Activated CD8-positive, alpha-beta memory T cell treated with anti-CD3 and anti-CD28 coated beads, Interleukin-2, amount 10 ng/mL, durations not matched to agents 7 days and 5 days (primary cell): ENCODE measurements at regions not wholly inside any gene's neighbourhood (a gene's known extent, or its start where the extent isn't known, plus 50 kb on each side); places are given as distances from the start of the nearest gene placed in this dataset.
"Not testable (repeated sequence)": the region's sequence is repeated elsewhere in the genome, so short reads cannot be mapped to it uniquely, and the experiment has no call there.

ENCODE experiments used
- ATAC-seq: fragments of 150-1000 bp; cut with Tn5 transposase; one replicate; pipeline ENCODE4 v1.10.0; 2021; ENCODE audit warnings: moderate library complexity
- CTCF ChIA-PET: fragments of 350-600 bp; sonication (Branson Sonifier 250); formaldehyde crosslinking; loops from one replicate; lab custom pipeline; 2021; ENCODE audit warnings: antibody characterized with exemption; lab: Charles Lee
- DNase-seq: peaks from one replicate; pipeline ENCODE4 v3.0.0-alpha.2; 2020
- H3K27ac Mint-ChIP-seq: one replicate; pipeline ENCODE4 v1.8.0; 2021; ENCODE audit warnings: mild to moderate bottlenecking, mixed read lengths
- H3K27me3 Mint-ChIP-seq: one replicate; pipeline ENCODE4 v1.8.0; 2021; ENCODE audit warnings: mixed read lengths
- H3K36me3 Mint-ChIP-seq: one replicate; pipeline ENCODE4 v1.8.0; 2021; ENCODE audit warnings: mild to moderate bottlenecking, mixed read lengths
- H3K4me1 Mint-ChIP-seq: one replicate; pipeline ENCODE4 v1.8.0; 2021; ENCODE audit warnings: mixed read lengths
- H3K4me3 Mint-ChIP-seq: one replicate; pipeline ENCODE4 v1.8.0; 2021; ENCODE audit warnings: mild to moderate bottlenecking, moderate library complexity, mixed read lengths
- H3K9me3 Mint-ChIP-seq: one replicate; pipeline ENCODE4 v1.8.0; 2022; ENCODE audit warnings: low read depth, mixed read lengths

- Mint-ChIP-seq H3K4me1 (no peaks in the 10 kb centered on the region), H3K4me3 (no peak overlapping the region), H3K9me3 (no peaks in the 10 kb centered on the region), H3K36me3 (no peaks in the 10 kb centered on the region), H3K27ac (no peak overlapping the region), H3K27me3 (no peaks in the 10 kb centered on the region)
- DNase-seq = no peak
- ATAC-seq = no peak
- CTCF ChIA-PET = no interaction called here
These were observed 130.6 kb upstream of the TOX3 start for GRCh38 chr16:52677501-52677900.

GRCh38 chr16:52676959-52677358, 130.0 kb upstream of the TOX3 start:
- no peaks in the 10 kb centered on the region for H3K27me3 Mint-ChIP-seq
- no peaks in the 10 kb centered on the region for H3K4me1 Mint-ChIP-seq
- H3K9me3 Mint-ChIP-seq = peaks cover 3% of the 10 kb centered on the region
- DNase-seq (no peak), ATAC-seq (no peak)
- CTCF ChIA-PET = no interaction called here
- no peaks in the 10 kb centered on the region for H3K36me3 Mint-ChIP-seq
- H3K4me3 Mint-ChIP-seq = no peak overlapping the region
- no peak overlapping the region for H3K27ac Mint-ChIP-seq

- Mint-ChIP-seq H3K27ac (no peak overlapping the region), H3K9me3 (peaks cover 3% of the 10 kb centered on the region), H3K4me3 (no peak overlapping the region), H3K4me1 (no peaks in the 10 kb centered on the region), H3K36me3 (no peaks in the 10 kb centered on the region), H3K27me3 (no peaks in the 10 kb centered on the region)
- no peak for DNase-seq
- ATAC-seq = no peak
- CTCF ChIA-PET = no interaction called here
These were observed 124.6 kb upstream of the TOX3 start for GRCh38 chr16:52671590-52671989.

GRCh38 chr16:52657924-52658323, 111.0 kb upstream of the TOX3 start:
- peaks cover 5% of the 10 kb centered on the region for H3K9me3 Mint-ChIP-seq
- CTCF ChIA-PET = no interaction called here

GRCh38 chr16:52655916-52656315, 109.0 kb upstream of the TOX3 start:
- ATAC-seq, CTCF ChIA-PET, H3K27ac Mint-ChIP-seq, H3K27me3 Mint-ChIP-seq, H3K4me3 Mint-ChIP-seq, H3K36me3 Mint-ChIP-seq, H3K9me3 Mint-ChIP-seq, DNase-seq, H3K4me1 Mint-ChIP-seq: not testable (repeated sequence)

More at GRCh38 chr16:52657924-52658323, 111.0 kb upstream of the TOX3 start:
- DNase-seq (no peak), ATAC-seq (no peak)
- Mint-ChIP-seq H3K27me3 (no peaks in the 10 kb centered on the region), H3K4me3 (no peak overlapping the region), H3K27ac (no peak overlapping the region), H3K36me3 (no peaks in the 10 kb centered on the region), H3K4me1 (no peaks in the 10 kb centered on the region)

- H3K4me1 Mint-ChIP-seq, ATAC-seq, H3K4me3 Mint-ChIP-seq, DNase-seq, H3K27ac Mint-ChIP-seq, H3K36me3 Mint-ChIP-seq, H3K27me3 Mint-ChIP-seq, H3K9me3 Mint-ChIP-seq, CTCF ChIA-PET: not testable (repeated sequence)
These were observed 108.2 kb upstream of the TOX3 start for GRCh38 chr16:52655156-52655555.

GRCh38 chr16:52652033-52652432, 105.1 kb upstream of the TOX3 start:
- Mint-ChIP-seq H3K4me1 (no peaks in the 10 kb centered on the region), H3K27me3 (no peaks in the 10 kb centered on the region), H3K9me3 (no peaks in the 10 kb centered on the region), H3K4me3 (no peak overlapping the region), H3K27ac (no peak overlapping the region), H3K36me3 (no peaks in the 10 kb centered on the region)
- CTCF ChIA-PET = no interaction called here
- ATAC-seq (no peak), DNase-seq (no peak)

GRCh38 chr16:52650789-52651188, 103.8 kb upstream of the TOX3 start:
- no peaks in the 10 kb centered on the region for H3K9me3 Mint-ChIP-seq
- no peaks in the 10 kb centered on the region for H3K27me3 Mint-ChIP-seq
- CTCF ChIA-PET = no interaction called here
- ATAC-seq (no peak), DNase-seq (no peak)
- H3K4me1 Mint-ChIP-seq = no peaks in the 10 kb centered on the region
- no peaks in the 10 kb centered on the region for H3K36me3 Mint-ChIP-seq
- H3K27ac Mint-ChIP-seq = no peak overlapping the region
- H3K4me3 Mint-ChIP-seq = no peak overlapping the region

- DNase-seq = no peak
- no peak for ATAC-seq
- no peaks in the 10 kb centered on the region for H3K36me3 Mint-ChIP-seq
- H3K27ac Mint-ChIP-seq = no peak overlapping the region
- CTCF ChIA-PET = no interaction called here
- H3K9me3 Mint-ChIP-seq = no peaks in the 10 kb centered on the region
- H3K4me3 Mint-ChIP-seq = no peak overlapping the region
- no peaks in the 10 kb centered on the region for H3K4me1 Mint-ChIP-seq
- no peaks in the 10 kb centered on the region for H3K27me3 Mint-ChIP-seq
These were observed 103.4 kb upstream of the TOX3 start for GRCh38 chr16:52650318-52650717.

- no peaks in the 10 kb centered on the region for H3K9me3 Mint-ChIP-seq
- ATAC-seq = no peak
- no peaks in the 10 kb centered on the region for H3K4me1 Mint-ChIP-seq
- H3K27ac Mint-ChIP-seq = no peak overlapping the region
- DNase-seq = no peak
- H3K4me3 Mint-ChIP-seq = no peak overlapping the region
- CTCF ChIA-PET = no interaction called here
- H3K27me3 Mint-ChIP-seq = no peaks in the 10 kb centered on the region
- no peaks in the 10 kb centered on the region for H3K36me3 Mint-ChIP-seq
These were observed 102.9 kb upstream of the TOX3 start for GRCh38 chr16:52649870-52650269.

- Mint-ChIP-seq H3K4me1 (no peaks in the 10 kb centered on the region), H3K27me3 (no peaks in the 10 kb centered on the region), H3K4me3 (no peak overlapping the region), H3K27ac (no peak overlapping the region), H3K36me3 (no peaks in the 10 kb centered on the region), H3K9me3 (no peaks in the 10 kb centered on the region)
- no peak for ATAC-seq
- DNase-seq = no peak
- CTCF ChIA-PET = no interaction called here
These were observed 100.6 kb upstream of the TOX3 start for GRCh38 chr16:52647588-52647987.

GRCh38 chr16:52643006-52643405, 96.1 kb upstream of the TOX3 start:
- Mint-ChIP-seq H3K4me1 (no peaks in the 10 kb centered on the region), H3K27ac (no peak overlapping the region), H3K27me3 (no peaks in the 10 kb centered on the region), H3K36me3 (no peaks in the 10 kb centered on the region), H3K4me3 (no peak overlapping the region), H3K9me3 (peaks cover 2% of the 10 kb centered on the region)
- ATAC-seq = no peak
- DNase-seq = no peak
- CTCF ChIA-PET = no interaction called here

GRCh38 chr16:52634528-52634927, 87.6 kb upstream of the TOX3 start:
- Mint-ChIP-seq H3K36me3 (no peaks in the 10 kb centered on the region), H3K4me3 (no peak overlapping the region), H3K27me3 (no peaks in the 10 kb centered on the region), H3K9me3 (peaks cover 7% of the 10 kb centered on the region), H3K27ac (no peak overlapping the region), H3K4me1 (no peaks in the 10 kb centered on the region)
- ATAC-seq = no peak
- no peak for DNase-seq
- CTCF ChIA-PET = no interaction called here

GRCh38 chr16:52634104-52634503, 87.2 kb upstream of the TOX3 start:
- H3K9me3 Mint-ChIP-seq = peaks cover 7% of the 10 kb centered on the region
- DNase-seq (no peak), ATAC-seq (no peak)
- H3K4me3 Mint-ChIP-seq = no peak overlapping the region
- H3K36me3 Mint-ChIP-seq = no peaks in the 10 kb centered on the region
- H3K4me1 Mint-ChIP-seq = no peaks in the 10 kb centered on the region
- CTCF ChIA-PET = no interaction called here
- H3K27me3 Mint-ChIP-seq = no peaks in the 10 kb centered on the region
- no peak overlapping the region for H3K27ac Mint-ChIP-seq

GRCh38 chr16:52633230-52633629, 86.3 kb upstream of the TOX3 start:
- Mint-ChIP-seq H3K9me3 (peaks cover 7% of the 10 kb centered on the region), H3K4me1 (no peaks in the 10 kb centered on the region), H3K36me3 (no peaks in the 10 kb centered on the region), H3K27me3 (no peaks in the 10 kb centered on the region), H3K4me3 (no peak overlapping the region), H3K27ac (no peak overlapping the region)
- CTCF ChIA-PET = no interaction called here
- DNase-seq = no peak
- no peak for ATAC-seq
